OCI-LY3 (cell line): ENCODE measurements at regions not wholly inside any gene's neighbourhood (a gene's known extent, or its start where the extent isn't known, plus 50 kb on each side); places are given as distances from the start of the nearest gene placed in this dataset.
"Not testable (repeated sequence)": the region's sequence is repeated elsewhere in the genome, so short reads cannot be mapped to it uniquely, and the experiment has no call there.

Experiments
- EZH2phosphoT487 ChIP-seq: fragments of 200-600 bp; shearing (Covaris generic); IDR thresholded peaks from 2 replicates; pipeline ENCODE4 v1.6.1; 2018; ENCODE audit warnings: antibody characterized with exemption, mixed run types, low read depth
- TF ChIP-seq, protein P1 (sequence below): fragments of 200-600, 300-600 bp; sonication (generic); IDR thresholded peaks from 2 replicates; pipeline ENCODE4 v1.5.1; 2014; ENCODE audit warnings: antibody characterized with exemption, low read length, low read depth

DNA sequence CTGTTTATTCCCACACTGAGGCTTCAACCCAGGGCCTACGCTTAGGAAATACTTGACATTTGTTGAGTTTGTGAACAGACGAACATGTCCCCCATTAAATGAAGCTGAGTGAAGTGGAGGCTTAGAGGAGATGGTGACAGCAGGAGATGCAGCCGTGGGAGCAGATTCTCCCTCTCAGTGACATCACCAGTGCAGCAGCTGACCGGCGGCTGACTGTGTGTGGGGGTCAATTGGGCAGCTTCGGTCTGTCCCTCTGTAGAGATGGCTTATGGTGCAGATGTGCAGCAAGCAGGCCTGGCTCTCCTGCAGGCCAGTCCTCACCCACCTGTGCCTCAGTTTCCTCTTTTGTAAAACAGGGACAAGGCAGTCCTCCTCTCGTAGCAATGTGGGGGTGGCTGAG, 201.8 kb downstream of the RTP5 start:
- TF ChIP-seq, protein P1, sequence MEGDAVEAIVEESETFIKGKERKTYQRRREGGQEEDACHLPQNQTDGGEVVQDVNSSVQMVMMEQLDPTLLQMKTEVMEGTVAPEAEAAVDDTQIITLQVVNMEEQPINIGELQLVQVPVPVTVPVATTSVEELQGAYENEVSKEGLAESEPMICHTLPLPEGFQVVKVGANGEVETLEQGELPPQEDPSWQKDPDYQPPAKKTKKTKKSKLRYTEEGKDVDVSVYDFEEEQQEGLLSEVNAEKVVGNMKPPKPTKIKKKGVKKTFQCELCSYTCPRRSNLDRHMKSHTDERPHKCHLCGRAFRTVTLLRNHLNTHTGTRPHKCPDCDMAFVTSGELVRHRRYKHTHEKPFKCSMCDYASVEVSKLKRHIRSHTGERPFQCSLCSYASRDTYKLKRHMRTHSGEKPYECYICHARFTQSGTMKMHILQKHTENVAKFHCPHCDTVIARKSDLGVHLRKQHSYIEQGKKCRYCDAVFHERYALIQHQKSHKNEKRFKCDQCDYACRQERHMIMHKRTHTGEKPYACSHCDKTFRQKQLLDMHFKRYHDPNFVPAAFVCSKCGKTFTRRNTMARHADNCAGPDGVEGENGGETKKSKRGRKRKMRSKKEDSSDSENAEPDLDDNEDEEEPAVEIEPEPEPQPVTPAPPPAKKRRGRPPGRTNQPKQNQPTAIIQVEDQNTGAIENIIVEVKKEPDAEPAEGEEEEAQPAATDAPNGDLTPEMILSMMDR, result not testable (repeated sequence)
- not testable (repeated sequence) for TF ChIP-seq EZH2phosphoT487
